ENCODE measurements at regions not wholly inside any gene's neighbourhood (a gene's known extent, or its start where the extent isn't known, plus 50 kb on each side); places are given as distances from the start of the nearest gene placed in this dataset.

DNA sequence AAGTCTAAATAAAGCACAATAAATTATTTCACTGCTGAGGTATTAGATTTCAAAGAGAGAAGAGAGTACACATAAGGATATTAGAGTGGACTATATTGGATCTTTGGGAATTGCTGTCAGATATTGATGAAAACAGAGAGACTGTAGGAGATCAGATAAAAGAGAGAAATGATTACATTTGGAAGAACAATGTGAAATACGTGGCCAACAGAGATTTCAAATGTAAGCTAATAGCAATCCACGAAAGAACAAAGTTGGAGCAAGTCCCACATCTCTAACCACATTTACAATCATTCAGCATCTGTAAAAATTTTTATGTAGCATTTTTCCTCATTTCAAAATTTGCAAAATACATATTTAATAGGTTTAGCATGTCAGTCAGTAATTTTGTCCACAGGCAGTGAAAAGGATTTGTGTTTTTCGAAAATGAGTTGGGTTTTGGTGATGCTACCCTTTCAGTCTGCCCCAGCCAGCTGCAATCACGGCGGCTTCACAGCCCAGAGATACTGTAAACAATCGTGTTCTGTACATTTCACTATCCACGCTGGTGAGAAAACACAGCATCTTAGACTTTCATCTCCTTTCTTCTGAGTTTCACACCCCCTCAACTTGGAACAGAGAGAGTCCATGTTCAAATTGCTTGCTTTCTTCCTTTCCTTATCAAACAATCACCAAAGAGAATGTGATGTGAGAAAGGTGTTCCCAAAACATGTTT, 209.1 kb upstream of the LYPLAL1 start (continued):
- TF ChIP-seq ZBED1 (IDR thresholded peaks at IDR 0.05; ENCODE audit: borderline replicate concordance): no peak

DNA sequence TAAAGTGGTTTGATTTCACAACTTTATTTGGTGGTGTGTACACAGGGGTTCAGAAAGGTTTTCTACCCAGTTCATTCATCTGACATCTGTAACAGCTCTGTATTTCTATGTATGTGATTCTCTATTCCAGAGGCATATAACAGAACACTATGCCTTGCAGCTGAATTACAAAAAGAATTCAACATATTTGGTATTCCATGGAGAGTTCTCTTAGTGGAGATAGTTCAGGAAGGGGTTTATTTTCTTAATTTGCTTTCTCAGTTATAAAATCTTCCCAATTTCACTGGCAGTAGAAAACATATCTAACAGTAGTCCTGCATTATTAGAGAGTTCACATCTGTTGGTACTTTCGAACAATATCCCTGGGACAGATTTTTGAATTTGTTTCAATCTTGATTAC, 207.9 kb upstream of the LYPLAL1 start:
- no peaks in the 10 kb centered on the region for H3K36me3 ChIP-seq (ENCODE audit: control insufficient read depth in 2 of 2, insufficient read depth in 2 of 2, low read length in 1 of 2)
- no peak overlapping the region for H3K9ac ChIP-seq (ENCODE audit: control insufficient read depth, insufficient read depth, low read length)
- in situ Hi-C loops (cut with MboI) (no loop called here), intact Hi-C loops (cut with micrococcal nuclease; ENCODE audit: unreplicated experiment) (loop anchor here (2.0 kb wide), 1 partner anchor 19 kb away; no protein-coding TSS in a partner anchor)
- ChIA-PET POLR2A (no interaction called here), CTCF (no interaction called here), SMC1A (ENCODE audit: uncharacterized antibody, unreplicated experiment) (no interaction called here), RAD21 (ENCODE audit: unreplicated experiment) (no interaction called here)
- H3K4me3 ChIP-seq: no peak overlapping the region
- no TSS peak for BruUV-seq (replicated peaks)
- H3K79me2 ChIP-seq (ENCODE audit: control insufficient read depth, insufficient read depth, low read length): no peaks in the 10 kb centered on the region
- ATAC-seq (no peak), FAIRE-seq (no peak), DNase-seq (ENCODE audit: low read depth, low spot score) (no peak)
- no peak overlapping the region for H2AFZ ChIP-seq (ENCODE audit: control insufficient read depth, low read depth, low read length)
- H3K4me1 ChIP-seq (ENCODE audit: control insufficient read depth, insufficient read depth, low read length): no peaks in the 10 kb centered on the region
- no peaks in the 10 kb centered on the region; a peak in 1 of 4 replicates for H3K27me3 ChIP-seq (replicated peaks in 1 of 2; ENCODE audit: control insufficient read depth in 2 of 2, insufficient read depth in 2 of 2, low read length in 1 of 2)
- no peak overlapping the region for H3K4me2 ChIP-seq (ENCODE audit: control insufficient read depth, insufficient read depth)
- no peaks in the 10 kb centered on the region for H3K9me3 ChIP-seq (replicated peaks; ENCODE audit: control insufficient read depth, insufficient read depth, low read length)
- TF ChIP-seq HCFC1 (IDR thresholded peaks at IDR 0.05; ENCODE audit: low read length) (no peak), EZH2 (IDR thresholded peaks at IDR 0.05; ENCODE audit: borderline replicate concordance, control insufficient read depth, low read depth, low read length) (no peak), PML (IDR thresholded peaks at IDR 0.05; ENCODE audit: low read length) (no peak), ZNF207 (IDR thresholded peaks at IDR 0.05; ENCODE audit: borderline replicate concordance) (no peak), CHD4 (IDR thresholded peaks at IDR 0.05) (no peak), HDAC2 (IDR thresholded peaks at IDR 0.05) (no peak)
- TF ChIP-seq, protein P1, sequence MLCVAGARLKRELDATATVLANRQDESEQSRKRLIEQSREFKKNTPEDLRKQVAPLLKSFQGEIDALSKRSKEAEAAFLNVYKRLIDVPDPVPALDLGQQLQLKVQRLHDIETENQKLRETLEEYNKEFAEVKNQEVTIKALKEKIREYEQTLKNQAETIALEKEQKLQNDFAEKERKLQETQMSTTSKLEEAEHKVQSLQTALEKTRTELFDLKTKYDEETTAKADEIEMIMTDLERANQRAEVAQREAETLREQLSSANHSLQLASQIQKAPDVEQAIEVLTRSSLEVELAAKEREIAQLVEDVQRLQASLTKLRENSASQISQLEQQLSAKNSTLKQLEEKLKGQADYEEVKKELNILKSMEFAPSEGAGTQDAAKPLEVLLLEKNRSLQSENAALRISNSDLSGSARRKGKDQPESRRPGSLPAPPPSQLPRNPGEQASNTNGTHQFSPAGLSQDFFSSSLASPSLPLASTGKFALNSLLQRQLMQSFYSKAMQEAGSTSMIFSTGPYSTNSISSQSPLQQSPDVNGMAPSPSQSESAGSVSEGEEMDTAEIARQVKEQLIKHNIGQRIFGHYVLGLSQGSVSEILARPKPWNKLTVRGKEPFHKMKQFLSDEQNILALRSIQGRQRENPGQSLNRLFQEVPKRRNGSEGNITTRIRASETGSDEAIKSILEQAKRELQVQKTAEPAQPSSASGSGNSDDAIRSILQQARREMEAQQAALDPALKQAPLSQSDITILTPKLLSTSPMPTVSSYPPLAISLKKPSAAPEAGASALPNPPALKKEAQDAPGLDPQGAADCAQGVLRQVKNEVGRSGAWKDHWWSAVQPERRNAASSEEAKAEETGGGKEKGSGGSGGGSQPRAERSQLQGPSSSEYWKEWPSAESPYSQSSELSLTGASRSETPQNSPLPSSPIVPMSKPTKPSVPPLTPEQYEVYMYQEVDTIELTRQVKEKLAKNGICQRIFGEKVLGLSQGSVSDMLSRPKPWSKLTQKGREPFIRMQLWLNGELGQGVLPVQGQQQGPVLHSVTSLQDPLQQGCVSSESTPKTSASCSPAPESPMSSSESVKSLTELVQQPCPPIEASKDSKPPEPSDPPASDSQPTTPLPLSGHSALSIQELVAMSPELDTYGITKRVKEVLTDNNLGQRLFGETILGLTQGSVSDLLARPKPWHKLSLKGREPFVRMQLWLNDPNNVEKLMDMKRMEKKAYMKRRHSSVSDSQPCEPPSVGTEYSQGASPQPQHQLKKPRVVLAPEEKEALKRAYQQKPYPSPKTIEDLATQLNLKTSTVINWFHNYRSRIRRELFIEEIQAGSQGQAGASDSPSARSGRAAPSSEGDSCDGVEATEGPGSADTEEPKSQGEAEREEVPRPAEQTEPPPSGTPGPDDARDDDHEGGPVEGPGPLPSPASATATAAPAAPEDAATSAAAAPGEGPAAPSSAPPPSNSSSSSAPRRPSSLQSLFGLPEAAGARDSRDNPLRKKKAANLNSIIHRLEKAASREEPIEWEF (IDR thresholded peaks at IDR 0.05; ENCODE audit: insufficient replicate concordance, low read depth, low read length): no peak
- TF ChIP-seq, protein P2, sequence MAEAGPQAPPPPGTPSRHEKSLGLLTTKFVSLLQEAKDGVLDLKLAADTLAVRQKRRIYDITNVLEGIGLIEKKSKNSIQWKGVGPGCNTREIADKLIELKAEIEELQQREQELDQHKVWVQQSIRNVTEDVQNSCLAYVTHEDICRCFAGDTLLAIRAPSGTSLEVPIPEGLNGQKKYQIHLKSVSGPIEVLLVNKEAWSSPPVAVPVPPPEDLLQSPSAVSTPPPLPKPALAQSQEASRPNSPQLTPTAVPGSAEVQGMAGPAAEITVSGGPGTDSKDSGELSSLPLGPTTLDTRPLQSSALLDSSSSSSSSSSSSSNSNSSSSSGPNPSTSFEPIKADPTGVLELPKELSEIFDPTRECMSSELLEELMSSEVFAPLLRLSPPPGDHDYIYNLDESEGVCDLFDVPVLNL (IDR thresholded peaks at IDR 0.05; ENCODE audit: low read depth, low read length): no peak
- TF ChIP-seq, protein P3, sequence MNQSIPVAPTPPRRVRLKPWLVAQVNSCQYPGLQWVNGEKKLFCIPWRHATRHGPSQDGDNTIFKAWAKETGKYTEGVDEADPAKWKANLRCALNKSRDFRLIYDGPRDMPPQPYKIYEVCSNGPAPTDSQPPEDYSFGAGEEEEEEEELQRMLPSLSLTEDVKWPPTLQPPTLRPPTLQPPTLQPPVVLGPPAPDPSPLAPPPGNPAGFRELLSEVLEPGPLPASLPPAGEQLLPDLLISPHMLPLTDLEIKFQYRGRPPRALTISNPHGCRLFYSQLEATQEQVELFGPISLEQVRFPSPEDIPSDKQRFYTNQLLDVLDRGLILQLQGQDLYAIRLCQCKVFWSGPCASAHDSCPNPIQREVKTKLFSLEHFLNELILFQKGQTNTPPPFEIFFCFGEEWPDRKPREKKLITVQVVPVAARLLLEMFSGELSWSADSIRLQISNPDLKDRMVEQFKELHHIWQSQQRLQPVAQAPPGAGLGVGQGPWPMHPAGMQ (IDR thresholded peaks at IDR 0.05; ENCODE audit: borderline replicate concordance): no peak
- 0% methylated on average over 1 of the region's 1 CpG for WGBS (ENCODE audit: insufficient coverage, insufficient replicate concordance, low lambda C conversion rate, missing lambda C conversion rate)
- no peaks in the 10 kb centered on the region for H4K20me1 ChIP-seq (ENCODE audit: control insufficient read depth, insufficient read depth)
- no peak overlapping the region for H3K27ac ChIP-seq (ENCODE audit: control insufficient read depth, insufficient read depth)

All from GM12878 (cell line).